GM12892 (cell line): ENCODE measurements at regions not wholly inside any gene's neighbourhood (a gene's known extent, or its start where the extent isn't known, plus 50 kb on each side); places are given as distances from the start of the nearest gene placed in this dataset.

ENCODE experiments used
- POLR2A ChIP-seq: IDR thresholded peaks from 2 replicates; pipeline ENCODE4 v1.6.1; 2011; ENCODE audit warnings: low read depth, low read length, control low read depth
- POLR2AphosphoS5 ChIP-seq: IDR thresholded peaks from 2 replicates; pipeline ENCODE4 v1.6.1; 2011; ENCODE audit warnings: low read depth, low read length, control low read depth
- TAF1 ChIP-seq: IDR thresholded peaks from 2 replicates; pipeline ENCODE4 v1.6.1; 2011; ENCODE audit warnings: low read depth, mild to moderate bottlenecking, control low read depth, low read length, borderline replicate concordance

DNA sequence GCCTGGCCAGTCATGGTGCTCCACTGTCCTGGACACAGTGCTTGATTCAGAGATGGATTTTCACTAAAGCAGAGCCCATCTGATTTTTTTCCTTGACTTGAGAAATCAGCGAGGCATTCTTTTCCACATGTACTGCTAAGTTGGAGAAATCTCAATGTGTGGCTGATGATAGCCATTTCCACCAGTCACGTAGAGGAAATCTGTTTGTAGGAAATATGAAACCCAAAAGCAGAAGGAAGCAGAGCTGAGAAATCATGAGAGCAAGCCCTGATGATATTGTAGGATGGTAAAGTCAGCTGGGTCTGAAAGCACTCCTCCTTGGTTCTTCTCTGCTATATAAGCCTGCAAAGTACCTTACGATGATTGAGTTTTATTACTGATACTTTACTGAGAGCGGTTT, 1233.4 kb downstream of the ROBO2 start:
- no peak for TF ChIP-seq POLR2A
- TF ChIP-seq TAF1 = no peak
- no peak for TF ChIP-seq POLR2AphosphoS5
